Stimulated activated CD8-positive, alpha-beta memory T cell treated with anti-CD3 and anti-CD28 coated beads, Interleukin-2, amount 100 ng/mL, for 48 hours (primary cell): ENCODE measurements at regions not wholly inside any gene's neighbourhood (a gene's known extent, or its start where the extent isn't known, plus 50 kb on each side); places are given as distances from the start of the nearest gene placed in this dataset.
"Not testable (repeated sequence)": the region's sequence is repeated elsewhere in the genome, so short reads cannot be mapped to it uniquely, and the experiment has no call there.

Source experiments
- DNase-seq, 2 donors: peaks; one replicate each; pipeline ENCODE4 v3.0.0-alpha.2; 2020; ENCODE audit warnings: low read depth in 2 of 2

GRCh38 chr5:42089705-42090104 lies 164.6 kb downstream of the FBXO4 start:
- no peak for DNase-seq

DNA sequence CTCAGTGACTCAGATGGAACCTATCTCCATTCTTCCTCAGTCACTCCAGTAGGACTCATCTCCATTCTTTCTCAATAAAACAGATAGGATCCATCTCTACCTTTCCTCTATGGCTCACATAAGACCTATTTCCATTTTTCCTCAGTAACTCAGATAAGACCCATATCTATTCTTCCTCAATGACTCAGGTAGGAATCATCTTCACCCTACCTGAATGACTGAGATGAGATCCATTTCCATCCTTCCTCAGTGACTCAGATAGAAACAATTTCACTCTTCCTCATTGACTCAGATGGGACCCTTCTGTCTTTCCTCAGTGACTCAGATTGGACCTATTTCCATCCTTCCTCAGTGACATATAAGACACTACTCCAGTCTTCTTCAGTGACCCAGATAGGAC lies 165.1 kb downstream of the FBXO4 start:
- no peak for DNase-seq

DNA sequence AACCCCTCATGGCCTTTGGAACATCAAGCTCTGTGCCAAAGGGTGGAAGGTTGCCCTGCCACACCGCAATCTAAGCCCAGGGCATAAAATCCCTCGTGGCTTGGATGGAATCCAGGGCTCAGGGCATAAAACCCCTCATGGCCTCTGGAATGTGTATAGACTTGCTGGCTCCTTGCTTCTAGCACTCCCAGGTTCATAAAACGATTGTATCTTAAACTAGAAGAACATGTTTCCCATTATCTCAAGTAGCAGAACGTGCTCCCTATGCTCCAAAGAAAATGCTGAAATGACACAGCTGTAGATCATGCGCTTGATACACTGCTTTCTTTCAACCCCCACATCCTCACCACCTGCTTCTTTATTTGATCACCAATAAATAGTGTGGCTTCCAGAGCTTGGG lies 174.8 kb downstream of the FBXO4 start:
- not testable (repeated sequence) for DNase-seq

- DNase-seq, result no peak
Measured at GRCh38 chr5:42108468-42108867, 183.4 kb downstream of the FBXO4 start.

DNA sequence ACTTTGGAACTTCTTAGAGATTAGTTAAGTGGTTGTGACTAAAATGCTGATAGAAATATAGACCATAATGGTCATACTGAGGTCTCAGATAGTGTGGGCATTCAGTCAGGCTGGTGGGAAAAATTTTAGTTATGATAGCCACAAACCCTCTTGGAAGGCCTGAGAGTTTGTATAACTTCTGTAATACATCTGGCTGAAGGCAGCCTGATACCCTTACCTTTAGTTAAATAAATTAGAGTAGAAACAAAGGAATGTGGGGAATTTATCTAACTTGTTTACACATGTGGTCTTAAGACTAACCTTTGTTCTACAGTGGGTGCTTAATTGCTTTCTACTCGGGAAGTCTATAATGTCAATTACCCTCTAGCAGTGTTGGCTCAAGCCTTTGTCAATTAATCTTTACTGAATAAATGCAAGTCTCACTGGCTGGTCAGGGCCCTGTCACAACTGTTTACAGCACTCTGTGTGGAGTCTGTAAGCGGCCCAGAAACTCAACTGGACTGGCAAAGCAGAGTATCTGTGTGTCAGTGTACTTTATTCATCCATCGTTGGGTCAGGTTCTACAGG lies 184.0 kb downstream of the FBXO4 start:
- DNase-seq, result no peak

- not testable (repeated sequence) for DNase-seq
Measured at GRCh38 chr5:42115721-42116120, 190.6 kb downstream of the FBXO4 start.

GRCh38 chr5:42120070-42120469 lies 195.0 kb downstream of the FBXO4 start:
- no peak for DNase-seq

GRCh38 chr5:42121401-42121800 lies 196.3 kb downstream of the FBXO4 start:
- no peak for DNase-seq

DNA sequence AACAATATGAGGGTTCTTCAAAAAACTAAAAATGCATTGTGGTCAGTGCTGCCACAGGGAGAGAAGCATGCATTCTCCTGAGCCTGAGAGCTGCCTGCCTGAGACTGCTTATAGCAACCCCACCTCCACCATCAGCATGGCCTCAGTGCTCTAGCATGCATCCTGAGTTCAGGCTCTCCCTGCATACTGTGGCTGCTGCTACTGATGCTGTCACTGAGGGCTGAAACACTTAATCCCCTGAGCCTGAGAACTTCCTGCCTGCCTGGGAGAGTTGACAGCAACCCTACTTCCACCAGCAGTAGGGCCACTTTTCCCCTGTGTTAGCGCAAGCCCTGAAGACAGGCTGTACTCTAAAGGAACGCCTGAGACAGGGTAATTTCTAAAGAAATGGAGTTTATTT lies 206.0 kb downstream of the FBXO4 start:
- DNase-seq, result no peak

- no peak for DNase-seq
Measured at GRCh38 chr5:42143361-42143760, 218.3 kb downstream of the FBXO4 start.

GRCh38 chr5:42148813-42149212 lies 223.7 kb downstream of the FBXO4 start:
- no peak for DNase-seq

DNA sequence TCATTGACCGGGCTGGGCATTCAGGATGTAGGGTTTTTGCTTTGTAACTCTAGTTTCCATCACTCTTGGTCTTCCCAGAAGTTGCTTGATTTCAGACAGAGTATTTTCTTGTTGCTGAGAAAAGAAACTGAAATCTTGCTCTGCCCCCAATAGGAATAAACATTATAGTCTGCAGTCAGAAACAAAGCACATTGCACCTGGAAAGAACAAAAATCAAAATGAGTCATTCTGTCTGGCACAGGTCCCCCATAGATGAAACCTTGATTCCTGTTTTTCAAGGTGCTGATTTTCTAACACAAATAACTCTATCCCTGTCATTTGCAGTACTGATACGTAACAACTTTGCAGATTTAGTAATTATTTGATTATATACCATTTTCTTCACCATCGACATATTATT lies 232.1 kb downstream of the FBXO4 start:
- DNase-seq, result no peak

DNA sequence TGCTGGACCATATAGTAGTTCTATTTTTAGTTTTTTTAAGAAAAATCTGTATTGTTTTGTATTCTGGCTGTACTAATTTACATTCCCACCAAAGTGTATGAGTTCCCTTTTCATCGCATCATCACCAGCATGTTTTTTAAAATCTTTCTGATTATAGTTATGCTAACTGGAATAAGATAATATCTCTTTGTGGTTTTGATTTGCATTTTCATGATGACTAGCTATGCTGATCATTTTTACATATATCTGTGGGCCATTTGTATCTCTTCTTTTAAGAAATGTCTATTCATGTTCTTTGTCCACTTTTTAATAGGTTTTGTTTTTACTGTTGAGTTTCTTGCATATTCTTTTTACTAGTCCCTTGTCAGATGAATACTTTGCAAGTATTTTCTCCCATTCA lies 238.0 kb downstream of the FBXO4 start:
- DNase-seq, result no peak

DNA sequence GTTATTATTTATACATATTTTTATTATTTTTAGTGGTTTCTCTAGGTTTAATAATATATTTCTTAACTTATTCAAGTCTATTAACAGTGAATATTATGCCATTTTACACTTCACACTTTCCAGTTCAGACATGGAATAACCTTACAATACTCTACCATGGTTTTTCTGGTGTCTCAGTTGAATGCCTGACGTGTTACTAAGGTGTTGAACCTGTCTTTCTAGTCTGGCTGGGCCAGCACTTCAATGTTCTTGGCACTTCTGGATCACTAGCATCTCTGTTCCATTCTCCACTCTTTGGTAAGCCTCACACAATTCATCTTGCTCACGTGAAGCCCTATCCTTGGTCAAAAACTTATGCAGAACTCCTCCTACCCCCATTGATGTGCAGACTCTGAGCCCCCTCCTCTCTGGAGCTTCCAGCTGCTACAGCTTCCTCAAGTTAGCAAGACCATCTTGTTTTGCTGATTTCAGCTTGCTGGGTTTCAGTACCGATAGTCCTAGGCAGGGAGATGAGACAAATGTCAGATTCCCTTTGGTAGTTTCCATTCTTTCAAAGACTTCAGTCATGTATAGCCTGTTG lies 243.1 kb downstream of the FBXO4 start:
- DNase-seq, result no peak

- not testable (repeated sequence) for DNase-seq
Measured at GRCh38 chr5:42176118-42176517, 247.1 kb upstream of the GHR start.

DNA sequence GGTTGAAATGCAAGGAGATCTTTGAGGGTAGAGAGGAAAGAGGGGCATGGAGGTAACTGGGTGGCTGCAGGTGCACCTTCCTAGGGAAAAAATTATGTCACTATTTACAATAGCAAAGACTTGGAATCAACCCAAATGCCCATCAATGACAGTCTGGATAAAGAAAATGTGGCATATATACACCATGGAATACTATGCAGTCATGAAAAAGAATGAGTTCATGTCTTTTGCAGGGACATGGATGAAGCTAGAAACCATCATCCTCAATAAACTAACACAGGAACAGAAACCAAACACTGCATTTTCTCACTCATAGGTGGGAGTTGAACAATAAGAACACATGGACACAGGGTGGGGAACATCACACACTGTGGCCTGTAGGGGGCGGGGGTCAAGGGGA lies 243.4 kb upstream of the GHR start:
- not testable (repeated sequence) for DNase-seq

- DNase-seq, result no peak
Measured at GRCh38 chr5:42216904-42217303, 206.3 kb upstream of the GHR start.

- no peak for DNase-seq
Measured at GRCh38 chr5:42217791-42218190, 205.4 kb upstream of the GHR start.

DNA sequence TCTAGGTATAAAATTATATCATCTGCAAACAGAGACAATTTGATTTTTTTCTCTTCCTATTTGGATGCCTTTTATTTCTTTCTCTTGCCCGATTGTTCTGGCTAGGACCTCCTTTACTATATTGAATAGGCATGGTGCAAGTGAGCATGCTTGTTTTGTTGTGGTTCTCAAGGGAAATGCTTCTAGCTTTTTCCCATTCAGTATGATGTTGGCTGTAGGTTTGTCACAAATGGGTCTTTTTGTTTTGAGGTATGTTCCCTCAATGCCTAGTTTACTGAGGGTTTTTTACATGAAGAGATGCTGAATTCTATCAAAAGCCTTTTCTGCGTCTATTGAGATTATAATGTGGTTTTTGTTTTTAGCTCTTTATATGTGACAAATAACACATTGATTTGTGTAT lies 198.2 kb upstream of the GHR start:
- DNase-seq, result no peak

DNA sequence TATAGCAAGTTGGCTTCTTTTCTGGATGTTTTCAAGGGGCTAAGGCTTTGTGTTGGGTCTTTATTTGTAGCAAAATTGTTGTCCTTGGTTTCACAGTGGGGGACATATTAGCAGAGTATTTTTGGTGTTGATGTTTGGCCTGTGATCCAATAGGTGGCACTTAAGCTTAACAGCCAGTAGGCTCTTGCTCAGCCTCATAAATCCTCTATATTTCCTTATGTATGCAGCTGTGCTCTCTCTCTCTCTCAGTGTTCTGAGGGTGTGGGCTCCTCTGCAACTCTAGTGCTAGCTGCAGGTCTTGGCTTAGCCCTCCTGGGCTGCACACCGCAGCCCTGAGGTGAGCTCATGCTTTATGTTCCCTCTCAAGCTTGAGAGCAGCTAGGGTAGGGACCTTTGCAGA lies 195.0 kb upstream of the GHR start:
- no peak for DNase-seq

DNA sequence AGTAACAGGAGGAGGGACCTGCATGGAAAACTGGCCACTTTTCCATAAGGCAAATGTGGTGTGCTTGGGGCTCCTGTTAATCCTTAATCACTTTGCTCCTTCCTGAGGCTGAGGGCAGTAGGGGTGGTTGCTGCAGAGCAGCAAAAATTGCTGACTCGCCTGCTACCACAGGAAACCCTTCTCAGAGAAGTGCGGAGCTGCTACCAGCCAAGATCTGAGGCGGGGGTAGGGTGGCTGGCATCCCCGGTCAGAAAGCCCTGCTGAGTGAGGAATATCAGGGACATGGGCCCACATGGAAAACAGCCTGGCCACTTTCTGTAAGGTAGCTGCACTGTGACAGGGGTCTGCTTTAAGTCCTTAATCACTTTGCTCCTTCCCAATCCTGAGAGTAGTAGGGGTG lies 192.4 kb upstream of the GHR start:
- no peak for DNase-seq

DNA sequence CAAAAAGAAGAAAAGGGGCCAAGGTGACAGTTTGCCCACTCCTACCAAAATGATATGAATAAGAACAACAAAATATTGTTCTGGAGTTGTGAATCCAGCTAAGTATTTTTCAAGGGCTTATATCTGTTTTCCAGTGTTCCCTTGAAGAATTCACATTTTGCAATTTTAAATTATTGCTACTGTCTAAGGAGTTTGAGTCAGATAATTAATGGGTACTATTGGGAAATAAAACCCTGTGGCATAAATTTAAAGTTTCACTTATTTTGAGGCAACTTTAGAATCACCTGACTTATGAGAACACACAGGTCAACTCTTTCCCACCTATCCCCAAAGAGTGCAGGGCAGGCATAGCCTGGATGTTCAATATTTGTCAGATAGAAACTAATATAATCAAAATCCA lies 188.0 kb upstream of the GHR start:
- no peak for DNase-seq

- DNase-seq, result no peak
Measured at GRCh38 chr5:42235837-42236236, 187.4 kb upstream of the GHR start.

GRCh38 chr5:42241636-42242035 lies 181.6 kb upstream of the GHR start:
- no peak for DNase-seq
